ENCODE measurements at regions not wholly inside any gene's neighbourhood (a gene's known extent, or its start where the extent isn't known, plus 50 kb on each side); places are given as distances from the start of the nearest gene placed in this dataset.

DNA sequence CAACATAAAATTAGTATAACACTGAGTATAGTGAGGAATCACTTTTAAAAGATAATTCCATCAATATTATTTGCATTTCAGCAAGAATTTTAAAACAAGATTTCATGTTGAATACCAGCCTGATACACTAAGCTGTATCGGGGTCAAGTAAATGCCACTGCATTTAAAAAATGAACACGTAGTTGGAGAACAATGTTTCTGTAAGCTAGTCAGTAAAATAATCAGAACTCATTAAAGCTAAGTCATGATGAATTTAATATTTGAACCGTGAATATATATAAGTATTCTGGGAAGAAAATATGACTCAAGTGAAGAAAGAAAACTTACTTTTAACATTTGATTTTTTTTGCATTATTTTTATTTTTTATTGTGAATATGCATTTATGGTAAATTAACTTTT lies 611.0 kb upstream of the PABPC4L start:
- no peaks in the 10 kb centered on the region for H3K27me3 ChIP-seq
- H3K4me3 ChIP-seq = no peak overlapping the region
- H3K4me1 ChIP-seq = no peaks in the 10 kb centered on the region
- 27 to 32% methylated on average over 2 to 3 of the region's 3 CpGs for WGBS, 2 donors (ENCODE audit: low coverage in 1 of 2)
- H3K9me3 ChIP-seq = peaks cover 0 to 6% (median 0%) of the 10 kb centered on the region in 3 donors
- H3K27ac ChIP-seq = no peak overlapping the region
- ATAC-seq = no peak
- no peaks in the 10 kb centered on the region for H3K36me3 ChIP-seq
- TF ChIP-seq, protein P1, sequence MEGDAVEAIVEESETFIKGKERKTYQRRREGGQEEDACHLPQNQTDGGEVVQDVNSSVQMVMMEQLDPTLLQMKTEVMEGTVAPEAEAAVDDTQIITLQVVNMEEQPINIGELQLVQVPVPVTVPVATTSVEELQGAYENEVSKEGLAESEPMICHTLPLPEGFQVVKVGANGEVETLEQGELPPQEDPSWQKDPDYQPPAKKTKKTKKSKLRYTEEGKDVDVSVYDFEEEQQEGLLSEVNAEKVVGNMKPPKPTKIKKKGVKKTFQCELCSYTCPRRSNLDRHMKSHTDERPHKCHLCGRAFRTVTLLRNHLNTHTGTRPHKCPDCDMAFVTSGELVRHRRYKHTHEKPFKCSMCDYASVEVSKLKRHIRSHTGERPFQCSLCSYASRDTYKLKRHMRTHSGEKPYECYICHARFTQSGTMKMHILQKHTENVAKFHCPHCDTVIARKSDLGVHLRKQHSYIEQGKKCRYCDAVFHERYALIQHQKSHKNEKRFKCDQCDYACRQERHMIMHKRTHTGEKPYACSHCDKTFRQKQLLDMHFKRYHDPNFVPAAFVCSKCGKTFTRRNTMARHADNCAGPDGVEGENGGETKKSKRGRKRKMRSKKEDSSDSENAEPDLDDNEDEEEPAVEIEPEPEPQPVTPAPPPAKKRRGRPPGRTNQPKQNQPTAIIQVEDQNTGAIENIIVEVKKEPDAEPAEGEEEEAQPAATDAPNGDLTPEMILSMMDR (IDR thresholded peaks at IDR 0.05) = no peak
- TF ChIP-seq EP300 (IDR thresholded peaks at IDR 0.05) (no peak), POLR2A (IDR thresholded peaks at IDR 0.05) (no peak), POLR2AphosphoS5 (IDR thresholded peaks at IDR 0.05) (no peak)

DNA sequence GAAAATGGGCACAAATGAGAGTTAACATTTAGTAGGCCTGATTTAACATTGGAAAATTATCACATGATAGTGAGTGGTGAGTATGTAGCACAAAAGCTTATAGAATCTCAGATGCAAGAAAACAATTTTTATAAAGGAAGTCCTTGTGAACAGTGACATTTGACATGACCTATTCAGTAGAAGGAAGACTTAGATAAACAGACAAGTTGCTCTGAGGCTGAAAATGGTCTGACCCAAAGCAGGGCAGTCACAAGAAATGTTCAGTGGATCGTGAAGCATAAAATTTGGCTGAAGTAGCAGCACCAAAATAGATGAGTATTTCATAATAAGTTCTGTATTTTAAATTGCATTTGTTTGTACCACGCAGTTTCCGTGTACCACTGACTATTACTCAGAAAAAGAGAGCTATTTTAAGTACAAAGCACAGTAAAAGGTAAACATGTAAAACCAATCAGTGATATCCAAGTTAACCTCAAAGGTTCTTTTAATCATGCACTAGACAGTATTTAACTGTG lies 605.7 kb upstream of the PABPC4L start:
- TF ChIP-seq EP300 (IDR thresholded peaks at IDR 0.05) = no peak
- peak; percentile 36 for TF ChIP-seq POLR2AphosphoS5 (IDR thresholded peaks at IDR 0.05)
- TF ChIP-seq, protein P1 (IDR thresholded peaks at IDR 0.05) = no peak
- TF ChIP-seq POLR2A (IDR thresholded peaks at IDR 0.05) = no peak
- no peaks in the 10 kb centered on the region for H3K36me3 ChIP-seq
- H3K27me3 ChIP-seq = no peaks in the 10 kb centered on the region
- ATAC-seq = no peak
- WGBS, 2 donors (ENCODE audit: low coverage in 1 of 2) = 17 to 24% methylated on average over 3 of the region's 3 CpGs
- H3K9me3 ChIP-seq = no peaks in the 10 kb centered on the region
- no peak overlapping the region for H3K27ac ChIP-seq
- H3K4me3 ChIP-seq = no peak overlapping the region
- peaks cover 0 to 4% (median 0%) of the 10 kb centered on the region in 3 donors for H3K4me1 ChIP-seq

DNA sequence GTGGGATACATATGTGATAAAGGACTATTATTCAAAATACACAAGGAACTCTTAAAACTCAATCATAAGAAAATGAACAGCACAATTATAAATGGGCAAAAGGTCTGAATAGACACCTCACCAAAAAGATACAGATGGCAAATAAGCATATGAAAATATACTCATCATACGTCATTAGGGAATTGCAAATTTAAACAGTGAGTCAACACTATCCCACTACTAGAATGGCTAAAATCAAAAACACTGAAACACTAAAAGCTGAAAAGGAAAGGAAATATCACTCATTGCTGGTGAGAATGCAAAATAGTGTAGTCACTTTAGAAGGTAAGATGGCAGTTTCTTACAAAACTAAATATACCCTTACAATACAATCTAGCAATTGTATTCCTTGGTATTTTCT lies 597.0 kb upstream of the PABPC4L start:
- Histone ChIP-seq H3K27ac (no peak overlapping the region), H3K4me1 (no peaks in the 10 kb centered on the region), H3K36me3 (no peaks in the 10 kb centered on the region), H3K9me3 (no peaks in the 10 kb centered on the region), H3K4me3 (no peak overlapping the region), H3K27me3 (no peaks in the 10 kb centered on the region)
- no peak for TF ChIP-seq POLR2A (IDR thresholded peaks at IDR 0.05)
- TF ChIP-seq EP300 (IDR thresholded peaks at IDR 0.05) = no peak
- TF ChIP-seq, protein P1 (IDR thresholded peaks at IDR 0.05) = no peak
- no peak for TF ChIP-seq POLR2AphosphoS5 (IDR thresholded peaks at IDR 0.05)
- 80 to 88% methylated on average over 1 of the region's 1 CpG for WGBS, 2 donors (ENCODE audit: low coverage in 1 of 2)
- no peak for ATAC-seq

DNA sequence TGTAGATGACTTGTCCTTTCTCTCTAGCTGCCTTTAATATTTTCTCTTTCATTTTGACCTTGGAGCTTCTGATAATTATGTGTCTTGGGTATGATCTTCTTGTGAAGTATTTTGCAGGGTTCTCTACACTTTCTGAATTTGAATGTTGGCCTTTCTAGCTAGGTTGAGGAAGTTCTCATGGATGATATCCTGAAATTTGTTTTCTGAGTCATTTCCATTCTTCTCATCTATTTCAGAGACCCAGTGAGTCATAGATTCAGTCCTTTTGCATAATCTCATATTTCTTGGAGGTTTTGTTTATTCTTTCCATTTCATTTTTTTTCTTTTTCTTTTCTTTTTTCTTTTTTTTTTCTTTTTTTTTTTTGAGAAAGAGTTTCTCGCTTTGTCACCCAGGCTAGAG lies 585.7 kb upstream of the PABPC4L start:
- TF ChIP-seq, protein P1 (IDR thresholded peaks at IDR 0.05) = no peak
- TF ChIP-seq POLR2A (IDR thresholded peaks at IDR 0.05) (no peak), EP300 (IDR thresholded peaks at IDR 0.05) (no peak), POLR2AphosphoS5 (IDR thresholded peaks at IDR 0.05) (no peak)
- Histone ChIP-seq H3K4me1 (no peaks in the 10 kb centered on the region), H3K4me3 (no peak overlapping the region), H3K9me3 (no peaks in the 10 kb centered on the region), H3K27ac (no peak overlapping the region), H3K27me3 (no peaks in the 10 kb centered on the region), H3K36me3 (no peaks in the 10 kb centered on the region)
- no peak for ATAC-seq
- 100% methylated on average over 1 of the region's 1 CpG; no CpG with 5 or more reads in 1 of the 2 donors for WGBS, 2 donors (ENCODE audit: low coverage in 1 of 2)

DNA sequence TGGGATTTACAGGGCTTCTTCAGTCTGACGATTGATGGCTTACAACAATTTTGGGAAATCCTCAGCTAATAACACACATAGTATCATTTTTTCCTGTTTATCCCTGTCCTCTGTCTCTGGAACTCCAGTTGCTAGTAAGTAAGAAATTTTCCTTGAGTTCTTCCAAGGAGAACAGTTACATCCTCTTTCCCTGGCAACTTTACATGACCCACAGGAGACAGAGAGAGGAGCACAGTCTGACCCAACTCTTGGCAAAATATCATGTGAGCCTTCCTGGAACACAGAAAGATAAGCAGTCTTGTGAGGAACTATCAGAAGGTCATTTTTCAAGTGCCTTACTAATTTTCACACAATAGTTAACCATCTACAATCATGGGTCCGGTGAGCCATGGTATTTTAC lies 578.7 kb upstream of the PABPC4L start:
- H3K4me1 ChIP-seq = no peaks in the 10 kb centered on the region
- no peaks in the 10 kb centered on the region for H3K27me3 ChIP-seq
- H3K4me3 ChIP-seq = no peak overlapping the region
- no peak overlapping the region for H3K27ac ChIP-seq
- H3K36me3 ChIP-seq = no peaks in the 10 kb centered on the region
- WGBS, 2 donors (ENCODE audit: low coverage in 1 of 2) = 57 to 86% methylated on average over 1 to 2 of the region's 2 CpGs
- no peak for TF ChIP-seq POLR2AphosphoS5 (IDR thresholded peaks at IDR 0.05)
- no peak for TF ChIP-seq EP300 (IDR thresholded peaks at IDR 0.05)
- no peak for TF ChIP-seq POLR2A (IDR thresholded peaks at IDR 0.05)
- TF ChIP-seq, protein P1 (IDR thresholded peaks at IDR 0.05) = no peak
- ATAC-seq = no peak
- no peaks in the 10 kb centered on the region for H3K9me3 ChIP-seq

Data from gastroesophageal sphincter (tissue), 4 donors.